ENCODE measurements at regions not wholly inside any gene's neighbourhood (a gene's known extent, or its start where the extent isn't known, plus 50 kb on each side); places are given as distances from the start of the nearest gene placed in this dataset.
A peak's percentile ranks its signal among the peaks of the same experiment; 100 is the strongest.

- no peak for DNase-seq (ENCODE audit: low read depth, low spot score)
- Histone ChIP-seq H3K27me3 (ENCODE audit: control insufficient read depth, insufficient read depth, low read length) (no peaks in the 10 kb centered on the region), H3K27ac (ENCODE audit: low read length) (no peak overlapping the region), H3K9me3 (ENCODE audit: control insufficient read depth, insufficient read depth, low read length) (no peaks in the 10 kb centered on the region), H3K4me1 (ENCODE audit: control insufficient read depth, insufficient read depth, low read length) (no peaks in the 10 kb centered on the region), H3K4me3 (ENCODE audit: low read length) (no peak overlapping the region), H3K36me3 (ENCODE audit: control insufficient read depth, insufficient read depth, low read length) (no peaks in the 10 kb centered on the region)
- WGBS (ENCODE audit: insufficient coverage, insufficient read length): no CpG with 5 or more reads among the region's 2 CpGs
Observed at GRCh38 chr6:91438570-91438969, 851.7 kb upstream of the MAP3K7 start.

- no CpG with 5 or more reads among the region's 2 CpGs for WGBS (ENCODE audit: insufficient coverage, insufficient read length)
- no peaks in the 10 kb centered on the region for H3K4me1 ChIP-seq (ENCODE audit: control insufficient read depth, insufficient read depth, low read length)
- H3K36me3 ChIP-seq (ENCODE audit: control insufficient read depth, insufficient read depth, low read length): no peaks in the 10 kb centered on the region
- H3K27ac ChIP-seq (ENCODE audit: low read length): no peak overlapping the region
- H3K4me3 ChIP-seq (ENCODE audit: low read length): no peak overlapping the region
- H3K27me3 ChIP-seq (ENCODE audit: control insufficient read depth, insufficient read depth, low read length): no peaks in the 10 kb centered on the region
- peak; percentile 9 for DNase-seq (ENCODE audit: low read depth, low spot score)
- no peaks in the 10 kb centered on the region for H3K9me3 ChIP-seq (ENCODE audit: control insufficient read depth, insufficient read depth, low read length)
Observed at GRCh38 chr6:91437315-91437729, 850.5 kb upstream of the MAP3K7 start.

GRCh38 chr6:91436448-91436847, 849.6 kb upstream of the MAP3K7 start:
- no CpG with 5 or more reads among the region's 2 CpGs for WGBS (ENCODE audit: insufficient coverage, insufficient read length)
- no peak overlapping the region for H3K27ac ChIP-seq (ENCODE audit: low read length)
- no peak for DNase-seq (ENCODE audit: low read depth, low spot score)
- H3K36me3 ChIP-seq (ENCODE audit: control insufficient read depth, insufficient read depth, low read length): no peaks in the 10 kb centered on the region
- no peaks in the 10 kb centered on the region for H3K27me3 ChIP-seq (ENCODE audit: control insufficient read depth, insufficient read depth, low read length)
- H3K9me3 ChIP-seq (ENCODE audit: control insufficient read depth, insufficient read depth, low read length): no peaks in the 10 kb centered on the region
- no peak overlapping the region for H3K4me3 ChIP-seq (ENCODE audit: low read length)
- H3K4me1 ChIP-seq (ENCODE audit: control insufficient read depth, insufficient read depth, low read length): no peaks in the 10 kb centered on the region

GRCh38 chr6:91435630-91436029, 848.8 kb upstream of the MAP3K7 start:
- no peaks in the 10 kb centered on the region for H3K27me3 ChIP-seq (ENCODE audit: control insufficient read depth, insufficient read depth, low read length)
- no CpG with 5 or more reads among the region's 1 CpG for WGBS (ENCODE audit: insufficient coverage, insufficient read length)
- no peaks in the 10 kb centered on the region for H3K4me1 ChIP-seq (ENCODE audit: control insufficient read depth, insufficient read depth, low read length)
- H3K36me3 ChIP-seq (ENCODE audit: control insufficient read depth, insufficient read depth, low read length): no peaks in the 10 kb centered on the region
- H3K27ac ChIP-seq (ENCODE audit: low read length): no peak overlapping the region
- no peaks in the 10 kb centered on the region for H3K9me3 ChIP-seq (ENCODE audit: control insufficient read depth, insufficient read depth, low read length)
- DNase-seq (ENCODE audit: low read depth, low spot score): no peak
- H3K4me3 ChIP-seq (ENCODE audit: low read length): no peak overlapping the region

- WGBS (ENCODE audit: insufficient coverage, insufficient read length): no CpG with 5 or more reads among the region's 2 CpGs
- H3K9me3 ChIP-seq (ENCODE audit: control insufficient read depth, insufficient read depth, low read length): no peaks in the 10 kb centered on the region
Observed at GRCh38 chr6:91434576-91434975, 847.7 kb upstream of the MAP3K7 start.

GRCh38 chr6:91433660-91434534, 847.0 kb upstream of the MAP3K7 start:
- Histone ChIP-seq H3K4me1 (ENCODE audit: control insufficient read depth, insufficient read depth, low read length) (no peaks in the 10 kb centered on the region), H3K9me3 (ENCODE audit: control insufficient read depth, insufficient read depth, low read length) (no peaks in the 10 kb centered on the region), H3K36me3 (ENCODE audit: control insufficient read depth, insufficient read depth, low read length) (no peaks in the 10 kb centered on the region), H3K4me3 (ENCODE audit: low read length) (no peak overlapping the region), H3K27me3 (ENCODE audit: control insufficient read depth, insufficient read depth, low read length) (no peaks in the 10 kb centered on the region), H3K27ac (ENCODE audit: low read length) (no peak overlapping the region)
- WGBS (ENCODE audit: insufficient coverage, insufficient read length): no CpG with 5 or more reads among the region's 4 CpGs
- DNase-seq (ENCODE audit: low read depth, low spot score): no peak

More at GRCh38 chr6:91434576-91434975, 847.7 kb upstream of the MAP3K7 start:
- H3K27ac ChIP-seq (ENCODE audit: low read length): no peak overlapping the region
- H3K4me1 ChIP-seq (ENCODE audit: control insufficient read depth, insufficient read depth, low read length): no peaks in the 10 kb centered on the region
- no peaks in the 10 kb centered on the region for H3K36me3 ChIP-seq (ENCODE audit: control insufficient read depth, insufficient read depth, low read length)
- no peak for DNase-seq (ENCODE audit: low read depth, low spot score)
- no peaks in the 10 kb centered on the region for H3K27me3 ChIP-seq (ENCODE audit: control insufficient read depth, insufficient read depth, low read length)
- H3K4me3 ChIP-seq (ENCODE audit: low read length): no peak overlapping the region

GRCh38 chr6:91428953-91429560, 842.2 kb upstream of the MAP3K7 start:
- Histone ChIP-seq H3K27ac (ENCODE audit: low read length) (no peak overlapping the region), H3K9me3 (ENCODE audit: control insufficient read depth, insufficient read depth, low read length) (no peaks in the 10 kb centered on the region), H3K27me3 (ENCODE audit: control insufficient read depth, insufficient read depth, low read length) (no peaks in the 10 kb centered on the region), H3K36me3 (ENCODE audit: control insufficient read depth, insufficient read depth, low read length) (no peaks in the 10 kb centered on the region), H3K4me3 (ENCODE audit: low read length) (no peak overlapping the region), H3K4me1 (ENCODE audit: control insufficient read depth, insufficient read depth, low read length) (no peaks in the 10 kb centered on the region)
- DNase-seq (ENCODE audit: low read depth, low spot score): no peak

- Histone ChIP-seq H3K36me3 (ENCODE audit: control insufficient read depth, insufficient read depth, low read length) (no peaks in the 10 kb centered on the region), H3K4me3 (ENCODE audit: low read length) (no peak overlapping the region), H3K27ac (ENCODE audit: low read length) (no peak overlapping the region), H3K27me3 (ENCODE audit: control insufficient read depth, insufficient read depth, low read length) (no peaks in the 10 kb centered on the region), H3K4me1 (ENCODE audit: control insufficient read depth, insufficient read depth, low read length) (no peaks in the 10 kb centered on the region), H3K9me3 (ENCODE audit: control insufficient read depth, insufficient read depth, low read length) (no peaks in the 10 kb centered on the region)
- no peak for DNase-seq (ENCODE audit: low read depth, low spot score)
- WGBS (ENCODE audit: insufficient coverage, insufficient read length): no CpG with 5 or more reads among the region's 3 CpGs
Observed at GRCh38 chr6:91428296-91428695, 841.4 kb upstream of the MAP3K7 start.

GRCh38 chr6:91420243-91420642, 833.4 kb upstream of the MAP3K7 start:
- Histone ChIP-seq H3K27me3 (ENCODE audit: control insufficient read depth, insufficient read depth, low read length) (no peaks in the 10 kb centered on the region), H3K27ac (ENCODE audit: low read length) (no peak overlapping the region), H3K4me3 (ENCODE audit: low read length) (no peak overlapping the region), H3K4me1 (ENCODE audit: control insufficient read depth, insufficient read depth, low read length) (no peaks in the 10 kb centered on the region), H3K36me3 (ENCODE audit: control insufficient read depth, insufficient read depth, low read length) (no peaks in the 10 kb centered on the region), H3K9me3 (ENCODE audit: control insufficient read depth, insufficient read depth, low read length) (no peaks in the 10 kb centered on the region)
- WGBS (ENCODE audit: insufficient coverage, insufficient read length): no CpG with 5 or more reads among the region's 1 CpG
- DNase-seq (ENCODE audit: low read depth, low spot score): no peak

GRCh38 chr6:91415031-91415605, 828.2 kb upstream of the MAP3K7 start:
- DNase-seq (ENCODE audit: low read depth, low spot score): no peak
- H3K4me1 ChIP-seq (ENCODE audit: control insufficient read depth, insufficient read depth, low read length): no peaks in the 10 kb centered on the region
- H3K27me3 ChIP-seq (ENCODE audit: control insufficient read depth, insufficient read depth, low read length): no peaks in the 10 kb centered on the region
- no peak overlapping the region for H3K27ac ChIP-seq (ENCODE audit: low read length)
- no CpG with 5 or more reads among the region's 4 CpGs for WGBS (ENCODE audit: insufficient coverage, insufficient read length)
- no peaks in the 10 kb centered on the region for H3K36me3 ChIP-seq (ENCODE audit: control insufficient read depth, insufficient read depth, low read length)
- no peak overlapping the region for H3K4me3 ChIP-seq (ENCODE audit: low read length)
- H3K9me3 ChIP-seq (ENCODE audit: control insufficient read depth, insufficient read depth, low read length): no peaks in the 10 kb centered on the region

All from iPS DF 6.9 (cell line).